Left lung (tissue), 4 donors: ENCODE measurements at regions not wholly inside any gene's neighbourhood (a gene's known extent, or its start where the extent isn't known, plus 50 kb on each side); places are given as distances from the start of the nearest gene placed in this dataset.

Experiments
- ATAC-seq: fragments of 200-7000 bp; cut with Tn5 transposase; one replicate; pipeline ENCODE4 v1.9.1; 2020; ENCODE audit warnings: moderate library complexity
- DNase-seq, 4 donors: peaks; one replicate each; pipeline ENCODE4 v3.0.0-alpha.2; 2013 to 2020
- H3K27ac ChIP-seq, 2 donors: fragments of 200-600 bp; sonication (generic) in 1 of 2; one replicate each; pipeline versions ENCODE4 v1.5.0 to v1.8.0; 2020 to 2021
- H3K27me3 ChIP-seq, 2 donors: fragments of 200-600 bp; sonication (generic) in 1 of 2; one replicate each; pipeline versions ENCODE4 v1.5.0 to v1.8.0; 2020 to 2021
- H3K36me3 ChIP-seq, 2 donors: fragments of 200-600 bp; sonication (generic) in 1 of 2; one replicate each; pipeline versions ENCODE4 v1.5.0 to v1.8.0; 2020 to 2021
- H3K4me1 ChIP-seq, 2 donors: fragments of 200-600 bp; one replicate each; pipeline ENCODE4 v1.8.0; 2021
- H3K4me3 ChIP-seq, 2 donors: fragments of 200-600 bp; sonication (generic) in 1 of 2; one replicate each; pipeline versions ENCODE4 v1.5.0 to v1.8.0; 2020 to 2021; ENCODE audit warnings: mild to moderate bottlenecking in 1 of 2
- H3K9me3 ChIP-seq, 2 donors: fragments of 200-600 bp; sonication (generic) in 1 of 2; one replicate each; pipeline versions ENCODE4 v1.5.0 to v1.8.0; 2020 to 2021
- intact Hi-C, 2 donors: fragments of 100-400 bp; cut with DNase I; formaldehyde crosslinking; loops; one replicate each; pipeline versions ENCODE4 v1.11.2 to v1.14.2; 2022
- TF ChIP-seq, protein P1 (sequence below), 2 donors: fragments of 200-600 bp; sonication (generic) in 1 of 2; IDR thresholded peaks; one replicate each; pipeline versions ENCODE4 v1.5.0 to v1.8.0; 2021; ENCODE audit warnings: antibody characterized with exemption in 2 of 2
- donor health status: DM: no; HTN: yes; CAD: no.
- donor health status: DM: no; HTN: no; CAD: no.

DNA sequence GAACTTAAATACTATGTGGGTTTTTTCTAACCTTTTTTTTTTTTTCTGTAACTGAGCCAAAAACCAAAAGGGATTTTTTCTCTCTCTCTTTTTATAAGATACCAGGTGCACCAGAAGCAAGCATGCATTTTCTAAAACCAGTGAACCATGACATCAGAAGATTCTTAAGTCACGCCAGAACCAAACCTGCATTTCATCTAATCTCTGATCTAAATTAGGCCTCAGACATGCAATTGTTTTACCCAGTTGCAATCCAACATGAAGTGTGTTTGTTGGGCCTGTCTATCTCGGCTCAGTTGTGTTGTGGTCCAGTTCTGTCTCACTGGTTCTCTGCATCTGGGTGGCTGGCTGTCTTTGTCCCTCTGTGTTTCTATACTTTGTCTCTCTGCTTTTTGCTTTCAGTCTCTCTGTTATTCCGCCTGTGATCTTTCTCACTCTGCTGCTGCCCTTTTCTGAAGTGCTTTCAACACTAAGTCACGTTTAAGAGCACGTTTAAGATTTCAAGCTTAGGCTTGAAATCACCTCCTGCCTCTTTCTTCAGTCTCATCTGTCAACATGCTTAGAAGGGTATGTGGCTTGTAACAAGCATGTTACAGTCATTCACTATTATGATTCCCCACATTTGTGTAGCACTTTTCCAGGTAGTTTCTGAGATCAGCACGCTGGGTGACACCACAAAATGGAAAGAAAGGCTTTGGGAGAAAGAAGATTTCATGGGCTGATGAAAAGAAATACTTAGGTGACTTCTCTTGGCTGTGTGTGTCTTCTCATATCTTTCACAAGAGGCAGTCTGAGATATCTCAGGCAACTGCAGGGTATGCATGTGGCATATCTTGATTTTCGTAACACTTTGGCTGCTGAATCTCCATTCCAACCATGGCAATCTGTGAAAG lies 488.9 kb downstream of the SHISA9 start:
- TF ChIP-seq, protein P1, sequence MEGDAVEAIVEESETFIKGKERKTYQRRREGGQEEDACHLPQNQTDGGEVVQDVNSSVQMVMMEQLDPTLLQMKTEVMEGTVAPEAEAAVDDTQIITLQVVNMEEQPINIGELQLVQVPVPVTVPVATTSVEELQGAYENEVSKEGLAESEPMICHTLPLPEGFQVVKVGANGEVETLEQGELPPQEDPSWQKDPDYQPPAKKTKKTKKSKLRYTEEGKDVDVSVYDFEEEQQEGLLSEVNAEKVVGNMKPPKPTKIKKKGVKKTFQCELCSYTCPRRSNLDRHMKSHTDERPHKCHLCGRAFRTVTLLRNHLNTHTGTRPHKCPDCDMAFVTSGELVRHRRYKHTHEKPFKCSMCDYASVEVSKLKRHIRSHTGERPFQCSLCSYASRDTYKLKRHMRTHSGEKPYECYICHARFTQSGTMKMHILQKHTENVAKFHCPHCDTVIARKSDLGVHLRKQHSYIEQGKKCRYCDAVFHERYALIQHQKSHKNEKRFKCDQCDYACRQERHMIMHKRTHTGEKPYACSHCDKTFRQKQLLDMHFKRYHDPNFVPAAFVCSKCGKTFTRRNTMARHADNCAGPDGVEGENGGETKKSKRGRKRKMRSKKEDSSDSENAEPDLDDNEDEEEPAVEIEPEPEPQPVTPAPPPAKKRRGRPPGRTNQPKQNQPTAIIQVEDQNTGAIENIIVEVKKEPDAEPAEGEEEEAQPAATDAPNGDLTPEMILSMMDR (IDR thresholded peaks at IDR 0.05), result no peak
- no peak for DNase-seq
- intact Hi-C loops, result no loop called here
- Histone ChIP-seq H3K4me3 (no peak overlapping the region), H3K4me1 (no peaks in the 10 kb centered on the region), H3K36me3 (no peaks in the 10 kb centered on the region), H3K27ac (no peak overlapping the region), H3K9me3 (peaks cover 0 to 16% of the 10 kb centered on the region in 2 donors), H3K27me3 (no peaks in the 10 kb centered on the region)
- ATAC-seq, result no peak

DNA sequence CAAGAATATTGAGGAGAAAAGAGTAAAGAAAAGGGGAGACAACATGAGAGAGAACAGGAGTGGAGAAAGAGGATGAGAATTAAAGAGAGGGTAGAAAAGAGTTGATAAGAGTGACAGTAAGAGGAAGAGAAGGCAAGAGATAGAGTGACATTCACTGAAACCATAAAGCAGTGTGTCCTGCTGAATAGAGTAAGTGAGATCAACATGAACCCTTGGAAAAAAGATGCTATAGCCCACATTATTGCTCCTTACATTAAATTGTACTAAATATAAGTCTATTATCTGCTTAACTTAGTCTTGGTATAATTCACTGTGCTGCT lies 489.5 kb downstream of the SHISA9 start:
- intact Hi-C loops, result no loop called here
- no peaks in the 10 kb centered on the region for H3K36me3 ChIP-seq
- DNase-seq, result no peak
- H3K4me1 ChIP-seq, result no peaks in the 10 kb centered on the region
- peaks cover 0 to 12% of the 10 kb centered on the region in 2 donors for H3K9me3 ChIP-seq
- TF ChIP-seq, protein P1 (IDR thresholded peaks at IDR 0.05), result no peak
- no peak for ATAC-seq
- no peaks in the 10 kb centered on the region for H3K27me3 ChIP-seq
- H3K27ac ChIP-seq, result no peak overlapping the region
- no peak overlapping the region for H3K4me3 ChIP-seq

DNA sequence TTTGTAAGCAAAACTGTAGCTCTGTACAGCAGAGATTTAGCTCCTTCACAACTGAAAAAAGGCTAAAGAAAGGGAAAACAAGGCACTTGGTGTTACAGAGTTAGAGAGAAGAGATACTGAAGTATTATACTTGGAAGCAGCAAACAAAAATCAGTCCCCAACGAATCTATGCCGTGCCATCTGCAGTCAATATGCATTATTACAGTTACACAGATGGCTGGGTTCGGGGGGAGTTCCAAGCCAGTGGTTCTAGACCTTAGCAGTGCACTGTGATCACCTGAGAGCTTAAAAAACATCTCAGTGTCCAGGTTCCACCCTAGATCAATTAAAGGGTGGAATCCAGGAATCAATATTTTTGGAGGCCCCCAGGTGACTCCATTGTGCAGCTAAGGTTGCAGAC lies 489.9 kb downstream of the SHISA9 start:
- Histone ChIP-seq H3K4me1 (no peaks in the 10 kb centered on the region), H3K36me3 (no peaks in the 10 kb centered on the region), H3K4me3 (no peak overlapping the region), H3K27ac (no peak overlapping the region), H3K27me3 (no peaks in the 10 kb centered on the region), H3K9me3 (peaks cover 0 to 8% of the 10 kb centered on the region in 2 donors)
- TF ChIP-seq, protein P1 (IDR thresholded peaks at IDR 0.05), result no peak
- no peak for ATAC-seq
- no peak for DNase-seq
- intact Hi-C loops, result no loop called here

DNA sequence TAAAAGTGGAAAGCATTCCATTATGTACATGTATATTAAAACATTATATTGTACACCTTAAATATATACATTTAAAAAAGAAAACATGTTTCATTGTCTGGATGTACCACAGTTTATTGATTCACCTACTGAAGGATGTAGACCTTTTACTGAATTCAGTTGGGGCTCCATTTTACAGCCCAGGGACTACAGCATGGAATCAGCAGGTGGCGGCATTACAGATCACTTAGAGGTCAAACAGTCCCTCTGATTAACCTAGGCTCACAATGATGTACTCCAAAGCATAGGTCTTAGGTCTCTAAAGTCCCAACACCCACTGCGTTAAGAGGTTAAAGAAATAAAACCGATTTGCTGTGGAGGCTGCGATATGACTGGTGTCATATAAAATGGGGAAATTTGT lies 490.9 kb downstream of the SHISA9 start:
- peaks cover 0 to 3% of the 10 kb centered on the region in 2 donors for H3K9me3 ChIP-seq
- ATAC-seq (no peak), DNase-seq (no peak)
- no peaks in the 10 kb centered on the region for H3K36me3 ChIP-seq
- intact Hi-C loops, result no loop called here
- TF ChIP-seq, protein P1 (IDR thresholded peaks at IDR 0.05), result no peak
- no peak overlapping the region for H3K27ac ChIP-seq
- H3K4me1 ChIP-seq, result no peaks in the 10 kb centered on the region
- H3K4me3 ChIP-seq, result no peak overlapping the region
- no peaks in the 10 kb centered on the region for H3K27me3 ChIP-seq

DNA sequence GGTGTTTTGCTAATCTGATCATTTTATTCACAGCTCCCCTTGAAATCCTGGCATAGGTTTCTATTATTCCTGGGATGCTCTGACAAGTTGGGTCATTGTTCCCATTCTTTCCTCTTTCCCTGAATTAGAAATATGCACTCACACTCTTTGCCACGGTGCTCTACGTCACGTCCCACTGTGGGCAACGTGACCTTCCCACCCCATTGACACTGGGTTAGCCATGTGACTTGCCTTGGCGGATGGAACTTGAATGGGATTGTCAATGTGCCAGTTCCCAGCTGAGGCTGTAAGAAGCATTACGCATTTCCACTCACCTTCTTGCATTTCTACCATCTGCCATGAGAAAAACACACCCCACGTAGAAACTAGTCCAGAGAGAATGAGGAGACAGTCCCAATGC lies 492.4 kb downstream of the SHISA9 start:
- DNase-seq (no peak), ATAC-seq (no peak)
- Histone ChIP-seq H3K27me3 (no peaks in the 10 kb centered on the region), H3K4me1 (no peaks in the 10 kb centered on the region), H3K9me3 (no peaks in the 10 kb centered on the region), H3K27ac (no peak overlapping the region), H3K4me3 (no peak overlapping the region), H3K36me3 (no peaks in the 10 kb centered on the region)
- TF ChIP-seq, protein P1 (IDR thresholded peaks at IDR 0.05), result no peak
- intact Hi-C loops, result no loop called here
